KOPT-K1 (cell line): ENCODE measurements at regions not wholly inside any gene's neighbourhood (a gene's known extent, or its start where the extent isn't known, plus 50 kb on each side); places are given as distances from the start of the nearest gene placed in this dataset.
"Not testable (repeated sequence)": the region's sequence is repeated elsewhere in the genome, so short reads cannot be mapped to it uniquely, and the experiment has no call there.

ENCODE experiments used
- H3K27ac ChIP-seq: fragments of 200-600 bp; sonication (generic); 2 replicates; pipeline ENCODE4 v1.5.1; 2016; ENCODE audit warnings: antibody characterized with exemption, mild to moderate bottlenecking, low read depth, low read length; ENCODE audit not compliant: poor library complexity, severe bottlenecking
- H3K36me3 ChIP-seq: fragments of 200-600 bp; sonication (generic); 2 replicates; pipeline ENCODE4 v1.5.1; 2017; ENCODE audit warnings: antibody characterized with exemption, mild to moderate bottlenecking, low read length, moderate library complexity; ENCODE audit not compliant: insufficient read depth
- H3K9me3 ChIP-seq: fragments of 200-600 bp; sonication (generic); 2 replicates; pipeline ENCODE4 v1.5.1; 2017; ENCODE audit warnings: antibody characterized with exemption, low read length, mild to moderate bottlenecking; ENCODE audit not compliant: insufficient read depth, poor library complexity, severe bottlenecking

DNA sequence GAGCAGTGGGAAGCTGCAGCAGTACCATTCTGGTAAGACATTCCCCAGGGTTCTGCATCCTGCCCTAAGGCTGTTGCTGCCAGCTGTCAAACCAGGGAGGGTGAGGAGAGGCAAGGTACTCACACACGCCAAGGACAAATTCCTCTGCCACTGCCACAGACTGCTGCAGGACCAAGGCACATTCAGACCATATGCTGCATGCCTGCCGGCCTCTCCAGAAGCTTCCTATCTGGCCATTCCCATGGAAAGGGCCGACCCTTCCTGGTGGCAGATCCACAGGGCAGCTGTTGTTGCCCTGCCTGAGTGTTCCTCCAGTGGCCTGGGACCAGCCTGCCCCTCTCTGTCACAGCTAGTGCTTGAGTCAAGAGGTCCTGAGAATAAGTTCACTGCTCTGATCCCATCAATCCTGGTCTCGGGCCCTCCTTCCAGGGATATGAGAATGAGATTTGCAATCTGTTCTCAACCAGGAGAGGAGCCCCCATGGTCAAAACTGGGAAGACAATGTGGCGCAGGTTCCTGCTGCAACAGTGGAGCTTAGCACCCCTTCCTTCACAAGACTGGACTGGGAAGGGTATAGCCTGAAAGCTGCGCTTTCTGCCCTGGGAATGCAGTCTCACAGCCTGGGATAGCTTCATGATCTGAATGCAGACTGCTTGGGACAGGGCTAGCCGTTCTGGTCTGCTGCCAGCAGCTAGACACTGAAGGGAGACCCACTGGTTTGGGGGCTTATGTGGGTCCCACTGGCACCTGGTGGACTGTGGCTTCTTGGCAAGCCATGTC is 342.5 kb upstream of the NDST3 start:
- no peaks in the 10 kb centered on the region for H3K9me3 ChIP-seq
- H3K36me3 ChIP-seq = no peaks in the 10 kb centered on the region
- no peak overlapping the region for H3K27ac ChIP-seq

- no peaks in the 10 kb centered on the region for H3K9me3 ChIP-seq
- H3K27ac ChIP-seq = no peak overlapping the region
- H3K36me3 ChIP-seq = no peaks in the 10 kb centered on the region
These were observed 341.7 kb upstream of the NDST3 start for GRCh38 chr4:117692538-117692937.

GRCh38 chr4:117699595-117699994 is 334.7 kb upstream of the NDST3 start:
- Histone ChIP-seq H3K9me3 (no peaks in the 10 kb centered on the region), H3K27ac (no peak overlapping the region), H3K36me3 (no peaks in the 10 kb centered on the region)

- Histone ChIP-seq H3K27ac (no peak overlapping the region), H3K36me3 (no peaks in the 10 kb centered on the region), H3K9me3 (no peaks in the 10 kb centered on the region)
These were observed 334.0 kb upstream of the NDST3 start for GRCh38 chr4:117700111-117700892.

DNA sequence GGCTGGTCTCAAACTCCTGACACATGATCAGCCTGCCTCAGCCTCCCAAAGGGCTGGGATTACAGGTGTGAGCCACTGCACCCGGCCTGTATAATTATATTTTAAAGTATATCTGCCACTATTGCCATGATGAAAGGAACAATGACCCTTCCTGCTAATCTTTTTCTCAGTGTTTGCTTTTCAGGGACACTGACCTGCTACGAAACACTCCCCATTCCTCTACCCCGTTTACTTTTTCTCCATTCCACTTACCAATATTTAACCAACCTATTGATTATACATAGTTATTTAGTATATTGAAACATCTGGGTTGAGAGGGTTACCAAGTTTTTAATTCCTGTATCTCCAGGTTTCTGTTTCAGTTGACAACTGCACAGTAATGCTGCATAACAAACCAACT is 331.9 kb upstream of the NDST3 start:
- Histone ChIP-seq H3K36me3 (no peaks in the 10 kb centered on the region), H3K9me3 (peaks cover 5% of the 10 kb centered on the region), H3K27ac (no peak overlapping the region)

- no peak overlapping the region for H3K27ac ChIP-seq
- H3K9me3 ChIP-seq = peaks cover 14% of the 10 kb centered on the region
- H3K36me3 ChIP-seq = no peaks in the 10 kb centered on the region
These were observed 329.6 kb upstream of the NDST3 start for GRCh38 chr4:117704721-117705120.

DNA sequence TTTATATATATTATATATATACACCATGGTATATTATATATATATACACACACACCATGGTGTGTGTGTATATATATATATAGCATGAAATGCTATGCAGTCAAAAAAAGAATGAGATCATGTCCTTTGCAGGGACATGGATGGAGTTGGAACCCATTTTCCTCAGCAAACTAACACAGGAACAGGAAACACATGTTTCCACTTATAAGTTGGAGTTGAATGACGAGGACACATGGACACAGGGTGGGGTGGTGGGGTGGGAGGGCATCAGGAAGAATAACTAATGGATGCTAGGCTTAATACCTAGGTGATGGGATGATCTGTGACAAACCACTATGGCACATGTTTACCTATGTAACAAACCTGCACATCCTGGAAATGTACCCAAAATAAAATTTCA is 293.6 kb upstream of the NDST3 start:
- Histone ChIP-seq H3K36me3 (no peaks in the 10 kb centered on the region), H3K27ac (no peak overlapping the region), H3K9me3 (peaks cover 7% of the 10 kb centered on the region)

DNA sequence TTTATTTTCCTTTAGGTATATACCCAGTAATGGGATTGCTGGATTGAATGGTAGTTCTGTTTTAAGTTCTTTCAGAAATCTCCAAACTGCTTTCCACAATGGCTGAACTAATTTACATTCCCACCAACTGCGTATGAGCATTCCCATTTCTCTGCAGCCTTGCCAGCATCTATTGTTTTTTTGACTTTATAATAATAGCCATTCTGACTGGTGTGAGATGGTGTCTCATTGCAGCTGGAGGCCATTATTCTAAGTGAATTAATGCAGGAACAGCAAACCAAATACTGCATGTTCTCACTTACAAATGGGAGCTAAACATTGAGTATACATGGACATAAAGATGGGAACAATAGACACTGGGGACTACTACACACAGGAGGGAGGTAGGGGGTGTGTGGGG is 288.9 kb upstream of the NDST3 start:
- not testable (repeated sequence) for H3K27ac ChIP-seq, H3K9me3 ChIP-seq, H3K36me3 ChIP-seq

DNA sequence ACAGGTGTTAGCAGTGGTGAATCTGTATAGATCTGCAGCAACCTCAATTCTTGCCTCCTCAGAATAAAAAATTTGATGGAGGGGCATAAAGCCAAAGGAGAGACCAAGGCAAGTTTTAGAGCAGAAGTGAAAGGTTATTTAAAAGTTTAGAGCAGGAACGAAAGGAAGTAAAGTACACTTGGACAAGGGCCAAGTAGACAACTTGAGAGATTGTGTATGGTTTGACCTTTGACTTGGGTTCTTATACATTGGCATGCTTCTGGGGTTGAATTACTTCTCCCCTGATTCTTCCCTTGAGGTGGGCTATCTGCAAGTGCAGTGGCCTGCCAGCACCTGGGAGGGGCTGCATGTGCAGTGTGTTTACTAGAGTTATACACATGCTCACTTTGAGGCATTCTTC is 278.8 kb upstream of the NDST3 start:
- no peaks in the 10 kb centered on the region for H3K36me3 ChIP-seq
- H3K9me3 ChIP-seq = peaks cover 33% of the 10 kb centered on the region
- H3K27ac ChIP-seq = no peak overlapping the region

- no peaks in the 10 kb centered on the region for H3K36me3 ChIP-seq
- no peaks in the 10 kb centered on the region for H3K9me3 ChIP-seq
- H3K27ac ChIP-seq = no peak overlapping the region
These were observed 265.7 kb upstream of the NDST3 start for GRCh38 chr4:117768610-117769009.

- no peak overlapping the region for H3K27ac ChIP-seq
- H3K9me3 ChIP-seq = no peaks in the 10 kb centered on the region
These were observed 263.8 kb upstream of the NDST3 start for GRCh38 chr4:117770269-117771102.

DNA sequence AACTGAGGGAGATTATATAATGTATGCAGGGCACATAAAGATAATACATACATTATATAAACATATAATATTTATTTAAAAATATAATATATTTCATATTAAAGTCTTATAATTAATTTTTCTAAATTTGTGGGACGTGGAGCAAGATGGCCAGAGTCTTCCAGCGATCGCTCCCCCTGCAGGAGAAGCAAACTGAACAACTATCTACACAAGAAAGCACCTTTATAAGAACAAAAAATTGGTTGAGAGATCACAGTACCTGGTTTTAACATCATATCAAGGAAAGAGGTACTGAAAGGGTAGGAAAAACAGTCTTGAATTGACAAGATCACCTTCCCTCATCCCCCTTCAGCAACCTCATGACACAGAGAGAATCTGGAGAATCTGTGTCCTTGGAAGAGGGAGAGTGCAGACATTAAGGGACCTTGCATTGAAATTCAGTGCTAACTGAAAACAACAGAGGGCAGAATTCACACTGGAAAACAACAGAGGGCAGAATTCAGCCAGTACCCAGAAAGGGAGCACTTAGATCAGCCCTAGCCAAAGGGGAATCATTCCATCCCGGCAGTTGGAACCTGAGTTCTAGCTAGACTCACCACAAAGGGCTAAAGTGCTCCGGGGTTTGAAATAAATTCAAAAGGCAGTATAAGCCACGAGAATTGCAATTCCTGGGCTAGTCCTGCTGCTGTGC is 262.5 kb upstream of the NDST3 start:
- no peak overlapping the region for H3K27ac ChIP-seq
- H3K36me3 ChIP-seq = no peaks in the 10 kb centered on the region
- no peaks in the 10 kb centered on the region for H3K9me3 ChIP-seq

More at GRCh38 chr4:117770269-117771102, 263.8 kb upstream of the NDST3 start:
- H3K36me3 ChIP-seq = no peaks in the 10 kb centered on the region

DNA sequence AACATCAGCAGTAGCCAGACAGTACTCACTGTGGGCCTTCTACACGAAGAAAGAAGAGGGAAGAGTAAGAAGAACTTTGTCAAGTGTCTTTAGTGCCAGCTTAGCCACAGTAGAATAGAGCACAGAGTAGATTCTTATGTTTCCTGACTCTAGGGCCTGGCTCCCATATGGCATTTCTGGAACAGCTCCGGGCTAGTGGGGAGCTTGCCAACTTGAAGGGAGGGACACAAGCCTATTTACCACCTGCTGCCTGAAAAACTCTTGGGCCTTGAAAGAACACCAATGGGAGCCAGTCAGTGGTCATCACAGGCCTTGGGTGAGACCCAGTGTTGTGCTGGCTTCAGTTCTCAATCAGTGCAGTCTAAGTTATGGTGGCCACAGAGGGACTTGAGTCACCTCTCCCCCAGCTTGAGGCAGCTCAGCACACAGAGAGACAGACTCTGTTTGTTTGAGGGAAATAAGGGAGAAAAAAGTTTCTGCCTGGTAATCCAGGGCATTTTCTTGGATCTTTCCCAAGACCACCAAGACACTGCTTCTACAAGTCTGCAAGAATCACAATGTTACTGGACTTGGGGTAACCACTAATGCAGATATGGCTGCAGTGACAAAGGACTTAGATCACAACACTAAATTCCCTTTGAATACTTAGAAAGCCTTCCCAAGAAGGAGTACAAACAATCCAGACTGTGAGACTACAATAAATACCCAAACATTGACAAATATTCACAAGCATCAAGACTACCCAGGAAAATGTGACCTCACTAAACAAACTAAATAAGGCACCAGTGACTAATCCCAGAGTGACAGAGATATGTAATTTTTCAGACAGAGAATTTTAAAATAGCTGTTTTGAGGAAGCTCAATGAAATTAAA is 261.0 kb upstream of the NDST3 start:
- Histone ChIP-seq H3K27ac (no peak overlapping the region), H3K36me3 (no peaks in the 10 kb centered on the region), H3K9me3 (no peaks in the 10 kb centered on the region)

DNA sequence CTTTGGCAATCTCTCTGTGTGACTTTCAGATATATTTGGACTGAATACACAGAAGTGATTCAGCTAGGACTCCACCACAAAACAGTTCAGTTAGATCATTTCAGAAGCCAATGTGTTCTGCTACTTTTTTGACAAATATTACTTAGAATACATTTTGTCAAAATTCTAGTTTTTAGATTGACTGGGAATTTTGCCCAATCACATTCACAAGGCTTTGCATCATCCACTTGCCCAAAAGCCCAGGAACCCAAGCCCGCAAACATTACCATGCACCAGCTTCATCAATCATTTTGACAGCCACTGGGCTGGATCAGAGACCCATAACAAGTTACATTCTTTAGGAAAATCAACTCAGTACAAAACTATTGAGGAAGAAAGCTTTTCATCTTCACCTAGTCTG is 256.6 kb upstream of the NDST3 start:
- Histone ChIP-seq H3K36me3 (no peaks in the 10 kb centered on the region), H3K9me3 (no peaks in the 10 kb centered on the region), H3K27ac (no peak overlapping the region)
